ENCODE measurements at regions not wholly inside any gene's neighbourhood (a gene's known extent, or its start where the extent isn't known, plus 50 kb on each side); places are given as distances from the start of the nearest gene placed in this dataset.

- no peak for TF ChIP-seq CTCF (IDR thresholded peaks at IDR 0.05; ENCODE audit: poor library complexity, severe bottlenecking)
- no peak for TF ChIP-seq REST (IDR thresholded peaks at IDR 0.05; ENCODE audit: borderline replicate concordance)
- no peak for TF ChIP-seq EP300 (conservative IDR thresholded peaks at IDR 0.05; ENCODE audit: poor library complexity, severe bottlenecking)
Observed at GRCh38 chr3:38964646-38965045, 87.1 kb downstream of the SCN11A start.

All from neural cell (in vitro differentiated cells).